ENCODE measurements at regions not wholly inside any gene's neighbourhood (a gene's known extent, or its start where the extent isn't known, plus 50 kb on each side); places are given as distances from the start of the nearest gene placed in this dataset.

DNA sequence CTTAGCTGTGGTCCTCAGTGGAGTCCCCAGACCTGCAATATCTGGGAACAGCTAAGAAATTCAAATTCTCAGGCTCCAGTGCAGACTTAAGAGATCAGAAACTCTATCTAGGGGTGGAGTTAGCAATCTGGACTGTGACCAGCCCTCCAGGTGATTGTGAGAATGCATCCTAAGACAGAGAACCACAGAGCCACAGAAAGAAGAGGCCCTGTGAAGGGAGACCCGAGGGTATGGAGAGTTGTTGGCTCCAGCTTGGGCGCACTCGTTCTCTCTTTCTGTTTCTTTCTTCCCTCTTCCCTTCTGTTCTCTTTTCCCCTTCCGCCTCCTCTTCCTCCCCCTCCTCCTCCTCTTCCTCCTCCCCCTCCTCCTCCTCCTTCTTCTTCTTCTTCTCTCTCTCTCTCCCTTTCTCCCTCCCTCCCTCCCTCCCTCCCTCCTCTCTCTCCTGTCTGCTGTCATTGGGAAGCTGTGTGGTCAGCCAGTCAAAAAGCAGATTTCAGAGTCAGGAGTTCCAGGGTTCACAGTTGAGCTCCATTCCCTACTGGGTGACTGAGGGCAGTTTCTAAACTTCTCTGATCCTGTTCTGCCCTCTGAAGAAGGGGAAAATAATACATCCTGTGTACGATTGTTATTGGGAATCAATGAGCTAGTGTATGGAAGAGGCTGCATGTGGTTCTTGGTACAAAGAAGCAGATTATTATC, 62.1 kb upstream of the STEAP1B start:
- H3K4me3 ChIP-seq = peak overlapping the region in 4 of 12 donors; percentile 12 to 26 (median 17)
- H3K4me1 ChIP-seq = peaks cover 7 to 67% (median 50%) of the 10 kb centered on the region in 12 donors
- no peaks in the 10 kb centered on the region for H3K36me3 ChIP-seq
- H3K27ac ChIP-seq = peak overlapping the region; percentile 45 to 89 (median 81)
- WGBS, 4 donors = 56 to 61% (median 59%) methylated on average over 5 of the region's 5 CpGs
- DNase-seq = no peak
- no peaks in the 10 kb centered on the region for H3K27me3 ChIP-seq
- intact Hi-C loops (cut with DNase I) = loop anchor here in 9 of 10 donors (1.0 to 10.0 kb wide), 11 partner anchors 27 to 495 kb away; partner anchors contain the start of genes IL6 (in 3 of the 9) and TOMM7 (in 1 of the 9)
- H3K9me3 ChIP-seq = no peaks in the 10 kb centered on the region
- TF ChIP-seq, protein P1, sequence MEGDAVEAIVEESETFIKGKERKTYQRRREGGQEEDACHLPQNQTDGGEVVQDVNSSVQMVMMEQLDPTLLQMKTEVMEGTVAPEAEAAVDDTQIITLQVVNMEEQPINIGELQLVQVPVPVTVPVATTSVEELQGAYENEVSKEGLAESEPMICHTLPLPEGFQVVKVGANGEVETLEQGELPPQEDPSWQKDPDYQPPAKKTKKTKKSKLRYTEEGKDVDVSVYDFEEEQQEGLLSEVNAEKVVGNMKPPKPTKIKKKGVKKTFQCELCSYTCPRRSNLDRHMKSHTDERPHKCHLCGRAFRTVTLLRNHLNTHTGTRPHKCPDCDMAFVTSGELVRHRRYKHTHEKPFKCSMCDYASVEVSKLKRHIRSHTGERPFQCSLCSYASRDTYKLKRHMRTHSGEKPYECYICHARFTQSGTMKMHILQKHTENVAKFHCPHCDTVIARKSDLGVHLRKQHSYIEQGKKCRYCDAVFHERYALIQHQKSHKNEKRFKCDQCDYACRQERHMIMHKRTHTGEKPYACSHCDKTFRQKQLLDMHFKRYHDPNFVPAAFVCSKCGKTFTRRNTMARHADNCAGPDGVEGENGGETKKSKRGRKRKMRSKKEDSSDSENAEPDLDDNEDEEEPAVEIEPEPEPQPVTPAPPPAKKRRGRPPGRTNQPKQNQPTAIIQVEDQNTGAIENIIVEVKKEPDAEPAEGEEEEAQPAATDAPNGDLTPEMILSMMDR (IDR thresholded peaks at IDR 0.05) = no peak
- TF ChIP-seq POLR2A (IDR thresholded peaks at IDR 0.05) = no peak
- no peak for ATAC-seq

DNA sequence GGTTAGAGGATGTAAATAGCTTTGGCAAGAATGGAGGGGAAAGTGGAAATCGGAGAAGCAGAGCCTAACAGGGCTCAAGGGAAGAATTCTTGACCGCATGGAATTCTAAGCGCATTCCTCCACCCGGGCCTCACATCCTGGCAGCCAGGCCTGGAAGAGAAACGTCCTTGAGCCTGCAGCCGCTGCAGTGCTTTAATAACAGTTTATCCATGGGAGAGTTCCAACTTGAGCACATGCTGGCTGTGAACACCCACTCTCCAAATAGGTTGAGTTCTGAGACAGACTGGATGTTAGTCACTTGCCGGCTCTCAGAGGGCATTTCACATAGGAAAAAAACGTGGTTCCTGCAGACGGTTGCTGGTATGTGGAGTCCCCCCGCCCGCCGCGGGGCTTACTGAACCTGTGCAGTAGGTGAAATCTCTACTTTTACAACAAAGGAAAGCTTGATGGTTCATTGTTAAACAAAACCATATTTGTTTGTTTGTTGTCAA, 61.4 kb upstream of the STEAP1B start:
- peak; percentile 80 to 86 (median 84) for ATAC-seq

DNA sequence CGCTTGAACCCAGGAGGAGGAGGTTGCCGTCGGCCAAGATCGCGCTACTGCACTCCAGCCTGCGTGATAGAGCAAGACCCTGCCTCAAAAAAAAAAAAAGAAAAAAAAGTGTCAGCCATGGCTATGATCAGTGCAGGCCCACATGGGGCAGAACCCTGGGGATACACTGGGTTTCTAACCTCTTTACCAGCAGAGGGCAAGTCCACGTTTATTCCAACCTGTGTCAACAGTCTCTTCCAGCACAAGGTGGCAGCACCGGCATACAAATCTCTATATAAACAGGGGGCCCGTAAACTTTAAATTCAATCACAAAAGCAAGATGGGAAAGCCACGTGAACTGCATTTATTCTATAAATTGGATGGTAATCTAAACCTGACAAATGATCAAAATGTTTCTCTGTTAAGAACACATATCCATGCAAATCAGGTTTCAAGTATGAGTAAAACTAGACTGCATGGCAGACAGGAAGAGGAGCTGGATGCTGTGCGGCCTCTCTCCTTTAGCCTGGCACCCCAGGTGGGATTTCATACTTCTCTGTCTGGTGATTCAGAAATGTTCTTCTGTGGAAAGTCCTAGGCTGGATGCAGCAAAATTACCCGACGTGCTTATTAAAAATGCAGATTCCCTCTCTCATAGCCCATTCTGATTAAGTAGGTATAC, 60.0 kb upstream of the STEAP1B start:
- DNase-seq = peak in 4 of 5 donors; percentile 70 to 80 (median 73)
- Histone ChIP-seq H3K4me3 (no peak overlapping the region), H3K9me3 (no peaks in the 10 kb centered on the region), H3K27ac (peak overlapping the region in 6 of 12 donors; percentile 70 to 85 (median 82)), H3K27me3 (no peaks in the 10 kb centered on the region), H3K4me1 (peaks cover 7 to 49% (median 37%) of the 10 kb centered on the region in 12 donors), H3K36me3 (no peaks in the 10 kb centered on the region)
- TF ChIP-seq POLR2A (IDR thresholded peaks at IDR 0.05) = no peak
- TF ChIP-seq, protein P1 (IDR thresholded peaks at IDR 0.05) = peak; percentile 75 to 96 (median 90)
- 38 to 47% (median 40%) methylated on average over 13 of the region's 13 CpGs for WGBS, 4 donors
- intact Hi-C loops (cut with DNase I) = loop anchor here (1.0 to 10.0 kb wide), 15 partner anchors 166 to 605 kb away; partner anchors contain the start of gene IL6 (in 3 of the 10)
- peak; percentile 65 to 78 (median 72) for ATAC-seq

More for the DNA sequence above, 61.4 kb upstream of the STEAP1B start:
- peak overlapping the region; percentile 45 to 89 (median 81) for H3K27ac ChIP-seq
- peak overlapping the region in 4 of 12 donors; percentile 12 to 26 (median 17) for H3K4me3 ChIP-seq
- DNase-seq = peak; percentile 72 to 92 (median 83)
- intact Hi-C loops (cut with DNase I) = loop anchor here in 9 of 10 donors (1.0 to 10.0 kb wide), 9 partner anchors 166 to 496 kb away; partner anchors contain the start of genes IL6 (in 2 of the 9) and TOMM7 (in 1 of the 9)
- H3K4me1 ChIP-seq = peaks cover 7 to 63% (median 49%) of the 10 kb centered on the region in 12 donors
- no peaks in the 10 kb centered on the region for H3K27me3 ChIP-seq
- 7 to 15% (median 9%) methylated on average over 13 of the region's 13 CpGs for WGBS, 4 donors
- H3K9me3 ChIP-seq = no peaks in the 10 kb centered on the region
- TF ChIP-seq, protein P1 (IDR thresholded peaks at IDR 0.05) = no peak
- no peak for TF ChIP-seq POLR2A (IDR thresholded peaks at IDR 0.05)
- H3K36me3 ChIP-seq = no peaks in the 10 kb centered on the region
